ENCODE measurements at regions not wholly inside any gene's neighbourhood (a gene's known extent, or its start where the extent isn't known, plus 50 kb on each side); places are given as distances from the start of the nearest gene placed in this dataset.
"Not testable (repeated sequence)": the region's sequence is repeated elsewhere in the genome, so short reads cannot be mapped to it uniquely, and the experiment has no call there.

DNA sequence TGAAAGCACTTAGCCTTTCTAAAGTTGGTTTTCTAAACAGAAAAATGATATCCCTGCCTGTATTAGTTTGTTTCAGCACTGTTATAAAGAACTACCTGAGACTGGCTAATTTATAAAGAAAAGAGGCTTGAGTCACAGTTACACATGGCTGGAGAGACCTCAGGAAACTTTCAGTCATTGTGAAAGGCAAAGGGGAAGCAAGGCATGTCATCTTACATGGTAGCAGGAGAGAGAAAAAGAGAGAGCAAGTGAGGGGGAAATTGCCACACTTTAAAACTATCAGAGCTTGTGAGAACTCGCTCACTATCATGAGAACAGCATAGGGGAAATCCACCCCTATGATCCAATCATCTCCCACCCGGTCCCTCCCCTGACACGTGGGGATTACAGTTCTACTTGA is 64.9 kb downstream of the FAM170A start:
- Mint-ChIP-seq H3K4me3 (ENCODE audit: unreplicated experiment) (no peak overlapping the region), H3K9me3 (ENCODE audit: unreplicated experiment) (peaks cover 12% of the 10 kb centered on the region), H3K27ac (ENCODE audit: unreplicated experiment) (no peak overlapping the region), H3K36me3 (ENCODE audit: unreplicated experiment) (no peaks in the 10 kb centered on the region), H3K27me3 (ENCODE audit: unreplicated experiment) (no peaks in the 10 kb centered on the region), H3K4me1 (ENCODE audit: unreplicated experiment) (no peaks in the 10 kb centered on the region)
- TF ChIP-seq, protein P1, sequence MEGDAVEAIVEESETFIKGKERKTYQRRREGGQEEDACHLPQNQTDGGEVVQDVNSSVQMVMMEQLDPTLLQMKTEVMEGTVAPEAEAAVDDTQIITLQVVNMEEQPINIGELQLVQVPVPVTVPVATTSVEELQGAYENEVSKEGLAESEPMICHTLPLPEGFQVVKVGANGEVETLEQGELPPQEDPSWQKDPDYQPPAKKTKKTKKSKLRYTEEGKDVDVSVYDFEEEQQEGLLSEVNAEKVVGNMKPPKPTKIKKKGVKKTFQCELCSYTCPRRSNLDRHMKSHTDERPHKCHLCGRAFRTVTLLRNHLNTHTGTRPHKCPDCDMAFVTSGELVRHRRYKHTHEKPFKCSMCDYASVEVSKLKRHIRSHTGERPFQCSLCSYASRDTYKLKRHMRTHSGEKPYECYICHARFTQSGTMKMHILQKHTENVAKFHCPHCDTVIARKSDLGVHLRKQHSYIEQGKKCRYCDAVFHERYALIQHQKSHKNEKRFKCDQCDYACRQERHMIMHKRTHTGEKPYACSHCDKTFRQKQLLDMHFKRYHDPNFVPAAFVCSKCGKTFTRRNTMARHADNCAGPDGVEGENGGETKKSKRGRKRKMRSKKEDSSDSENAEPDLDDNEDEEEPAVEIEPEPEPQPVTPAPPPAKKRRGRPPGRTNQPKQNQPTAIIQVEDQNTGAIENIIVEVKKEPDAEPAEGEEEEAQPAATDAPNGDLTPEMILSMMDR (IDR thresholded peaks at IDR 0.05) = no peak
- no peak for DNase-seq (ENCODE audit: extremely low spot score, unreplicated experiment)

DNA sequence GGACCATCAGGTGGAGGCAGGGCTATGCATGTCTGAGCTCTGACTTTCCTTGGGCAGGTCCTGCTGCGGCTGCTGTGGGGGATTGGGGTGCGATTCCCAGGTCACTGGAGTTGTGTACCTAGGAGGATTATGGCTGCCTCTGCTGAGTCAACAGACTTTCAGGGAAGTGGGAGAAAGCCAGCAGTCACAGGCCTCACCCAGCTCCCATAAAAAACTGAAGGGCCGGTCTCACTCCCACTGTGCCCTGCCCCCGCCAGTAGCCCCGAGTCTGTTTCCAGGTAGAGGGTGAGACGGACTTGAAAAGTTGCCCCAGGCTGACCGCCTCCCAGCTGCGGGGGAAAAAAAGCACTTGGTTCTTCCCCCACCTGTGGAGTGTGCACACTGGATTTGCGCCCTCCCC is 76.7 kb downstream of the FAM170A start:
- Mint-ChIP-seq H3K27me3 (ENCODE audit: unreplicated experiment) (peaks cover 5% of the 10 kb centered on the region), H3K36me3 (ENCODE audit: unreplicated experiment) (no peaks in the 10 kb centered on the region), H3K4me3 (ENCODE audit: unreplicated experiment) (no peak overlapping the region), H3K27ac (ENCODE audit: unreplicated experiment) (no peak overlapping the region), H3K4me1 (ENCODE audit: unreplicated experiment) (no peaks in the 10 kb centered on the region), H3K9me3 (ENCODE audit: unreplicated experiment) (no peaks in the 10 kb centered on the region)
- DNase-seq (ENCODE audit: extremely low spot score, unreplicated experiment) = no peak
- TF ChIP-seq, protein P1 (IDR thresholded peaks at IDR 0.05) = no peak

DNA sequence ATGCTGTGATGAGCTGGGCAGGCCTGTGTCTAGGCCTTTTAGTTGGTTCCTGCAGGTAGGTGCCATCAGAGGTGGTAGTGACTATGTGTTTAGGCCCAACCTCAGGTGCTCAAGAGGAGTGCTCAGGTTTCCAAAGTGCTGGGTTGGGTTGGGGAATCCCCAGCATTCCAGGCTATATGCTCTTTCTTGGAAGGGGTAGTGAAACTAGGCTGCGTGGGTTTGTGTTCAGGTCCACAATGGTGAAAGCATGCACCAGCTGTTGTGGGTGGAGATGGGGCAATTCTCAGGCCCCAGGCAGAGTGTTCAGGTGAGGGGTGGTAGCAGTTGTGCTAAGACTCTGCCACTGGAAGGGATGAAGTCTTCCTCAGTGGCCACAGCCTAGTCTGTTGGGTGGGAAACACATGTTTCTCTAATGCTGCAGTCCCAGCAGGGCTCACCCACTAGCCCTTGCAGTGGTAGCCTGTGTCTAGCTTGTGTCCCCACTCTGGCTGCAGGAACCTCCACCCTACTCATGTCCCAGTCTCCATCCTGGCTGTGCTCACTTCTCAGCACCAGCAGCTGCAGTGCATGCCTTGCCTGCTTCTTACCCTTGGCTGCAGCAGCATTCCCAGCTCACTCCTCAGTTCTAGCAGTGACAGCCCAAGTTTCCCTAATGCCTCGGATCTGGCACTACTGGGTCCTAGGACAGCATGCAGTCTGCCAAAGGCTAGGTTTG is 78.9 kb downstream of the FAM170A start:
- Mint-ChIP-seq H3K27ac (ENCODE audit: unreplicated experiment) (no peak overlapping the region), H3K4me3 (ENCODE audit: unreplicated experiment) (no peak overlapping the region), H3K27me3 (ENCODE audit: unreplicated experiment) (peaks cover 7% of the 10 kb centered on the region), H3K4me1 (ENCODE audit: unreplicated experiment) (no peaks in the 10 kb centered on the region), H3K36me3 (ENCODE audit: unreplicated experiment) (no peaks in the 10 kb centered on the region), H3K9me3 (ENCODE audit: unreplicated experiment) (no peaks in the 10 kb centered on the region)
- TF ChIP-seq, protein P1 (IDR thresholded peaks at IDR 0.05) = no peak
- no peak for DNase-seq (ENCODE audit: extremely low spot score, unreplicated experiment)

DNA sequence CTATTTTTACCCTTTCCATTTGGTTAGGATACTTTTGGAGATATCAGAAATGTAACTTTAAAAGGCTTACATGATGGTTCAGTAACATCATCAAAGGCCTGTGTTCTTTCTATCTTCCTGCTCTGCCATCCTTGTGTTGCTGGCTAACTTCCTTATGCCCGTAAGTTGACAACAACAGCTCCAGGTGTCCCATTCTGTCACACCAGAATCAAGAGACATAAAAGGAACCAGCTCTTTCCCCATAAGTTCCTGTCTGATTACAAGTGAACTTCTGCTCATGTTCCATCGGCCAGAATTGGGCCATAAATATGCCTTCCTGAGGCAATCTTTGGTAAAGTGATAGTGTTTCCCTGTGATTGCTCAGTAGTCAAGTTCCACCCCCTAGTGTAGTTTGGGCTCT is 92.4 kb downstream of the FAM170A start:
- Mint-ChIP-seq H3K4me3 (ENCODE audit: unreplicated experiment) (no peak overlapping the region), H3K4me1 (ENCODE audit: unreplicated experiment) (no peaks in the 10 kb centered on the region), H3K9me3 (ENCODE audit: unreplicated experiment) (peaks cover 14% of the 10 kb centered on the region), H3K27ac (ENCODE audit: unreplicated experiment) (no peak overlapping the region), H3K27me3 (ENCODE audit: unreplicated experiment) (no peaks in the 10 kb centered on the region), H3K36me3 (ENCODE audit: unreplicated experiment) (no peaks in the 10 kb centered on the region)
- no peak for DNase-seq (ENCODE audit: extremely low spot score, unreplicated experiment)
- TF ChIP-seq, protein P1 (IDR thresholded peaks at IDR 0.05) = no peak

DNA sequence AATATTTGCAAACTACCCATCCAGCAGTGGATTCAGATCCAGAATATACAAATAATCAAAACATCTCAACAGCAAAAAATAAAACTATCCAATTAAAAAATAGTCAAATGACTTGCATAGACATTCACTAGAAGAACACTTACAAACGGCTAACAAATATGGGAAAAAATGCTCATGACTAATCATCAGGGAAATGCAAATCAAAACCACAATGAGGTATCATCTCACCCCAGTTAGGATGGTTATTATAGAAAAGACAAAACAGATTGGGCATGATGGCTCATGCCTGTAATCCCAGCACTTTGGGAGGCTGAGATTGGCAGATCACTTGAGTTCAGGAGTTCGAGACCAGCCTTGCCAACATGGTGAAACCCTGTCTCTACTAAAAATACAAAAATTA is 95.9 kb downstream of the FAM170A start:
- not testable (repeated sequence) for H3K4me3 Mint-ChIP-seq (ENCODE audit: unreplicated experiment); H3K27ac Mint-ChIP-seq (ENCODE audit: unreplicated experiment); H3K4me1 Mint-ChIP-seq (ENCODE audit: unreplicated experiment)

More for the DNA sequence above, 95.9 kb downstream of the FAM170A start:
- not testable (repeated sequence) for H3K27me3 Mint-ChIP-seq (ENCODE audit: unreplicated experiment); DNase-seq (ENCODE audit: extremely low spot score, unreplicated experiment); H3K36me3 Mint-ChIP-seq (ENCODE audit: unreplicated experiment)
- H3K9me3 Mint-ChIP-seq (ENCODE audit: unreplicated experiment) = peaks cover 17% of the 10 kb centered on the region

Data from osteocyte (in vitro differentiated cells).